Activated T-cell treated with anti-CD3 and anti-CD28 coated beads, Interleukin-2, amount 50 U/mL, for 72 hours (primary cell): ENCODE measurements at regions not wholly inside any gene's neighbourhood (a gene's known extent, or its start where the extent isn't known, plus 50 kb on each side); places are given as distances from the start of the nearest gene placed in this dataset.
A peak's percentile ranks its signal among the peaks of the same experiment; 100 is the strongest.

Experiments
- ATAC-seq, 2 donors: fragments of 150-1000 bp; cut with Tn5 transposase; replicated peaks in 1 of 2; 2 replicates each; pipeline ENCODE4 v1.10.0; 2021; ENCODE audit warnings: moderate library complexity in 2 of 2, mild to moderate bottlenecking in 1 of 2
- DNase-seq, 2 donors: peaks; one replicate each; pipeline ENCODE4 v3.0.0; 2021 to 2022; ENCODE audit warnings: mixed read lengths in 1 of 2
- H3K27ac Mint-ChIP-seq: one replicate; pipeline ENCODE4 v1.8.0; 2022; ENCODE audit warnings: mild to moderate bottlenecking, moderate library complexity, mixed read lengths
- H3K27me3 Mint-ChIP-seq: one replicate; pipeline ENCODE4 v1.8.0; 2022; ENCODE audit warnings: low read depth, mixed read lengths
- H3K36me3 Mint-ChIP-seq, 2 donors: one replicate each; pipeline ENCODE4 v1.8.0; 2022; ENCODE audit warnings: mixed read lengths in 2 of 2, mild to moderate bottlenecking in 1 of 2; ENCODE audit not compliant: insufficient read depth in 2 of 2
- H3K4me1 Mint-ChIP-seq: one replicate; pipeline ENCODE4 v1.8.0; 2022; ENCODE audit warnings: low read depth, mixed read lengths
- H3K4me3 Mint-ChIP-seq, 2 donors: one replicate each; pipeline ENCODE4 v1.8.0; 2022; ENCODE audit warnings: mild to moderate bottlenecking in 2 of 2, mixed read lengths in 2 of 2, moderate library complexity in 2 of 2
- H3K9me3 Mint-ChIP-seq, 2 donors: one replicate each; pipeline ENCODE4 v1.8.0; 2022; ENCODE audit warnings: mixed read lengths in 2 of 2

- H3K4me1 Mint-ChIP-seq: no peaks in the 10 kb centered on the region
- no peaks in the 10 kb centered on the region for H3K36me3 Mint-ChIP-seq
- H3K27me3 Mint-ChIP-seq: peaks cover 7% of the 10 kb centered on the region
- ATAC-seq (no peak), DNase-seq (no peak)
- H3K9me3 Mint-ChIP-seq: no peaks in the 10 kb centered on the region
- H3K4me3 Mint-ChIP-seq: no peak overlapping the region
- no peak overlapping the region for H3K27ac Mint-ChIP-seq
Observed at GRCh38 chr5:35336230-35336629, 105.9 kb upstream of the PRLR start.

GRCh38 chr5:35335752-35336151 is 105.5 kb upstream of the PRLR start:
- no peaks in the 10 kb centered on the region for H3K36me3 Mint-ChIP-seq
- peaks cover 7% of the 10 kb centered on the region for H3K27me3 Mint-ChIP-seq
- H3K4me3 Mint-ChIP-seq: no peak overlapping the region
- H3K4me1 Mint-ChIP-seq: no peaks in the 10 kb centered on the region
- ATAC-seq (no peak), DNase-seq (no peak)
- no peak overlapping the region for H3K27ac Mint-ChIP-seq
- H3K9me3 Mint-ChIP-seq: no peaks in the 10 kb centered on the region

- no peak overlapping the region for H3K4me3 Mint-ChIP-seq
- H3K4me1 Mint-ChIP-seq: no peaks in the 10 kb centered on the region
- no peak overlapping the region for H3K27ac Mint-ChIP-seq
- H3K9me3 Mint-ChIP-seq: no peaks in the 10 kb centered on the region
- ATAC-seq (no peak), DNase-seq (no peak)
- no peaks in the 10 kb centered on the region for H3K36me3 Mint-ChIP-seq
- H3K27me3 Mint-ChIP-seq: peaks cover 7% of the 10 kb centered on the region
Observed at GRCh38 chr5:35333366-35333765, 103.1 kb upstream of the PRLR start.

GRCh38 chr5:35331956-35332950 is 102.0 kb upstream of the PRLR start:
- Mint-ChIP-seq H3K36me3 (no peaks in the 10 kb centered on the region), H3K27me3 (peaks cover 11% of the 10 kb centered on the region), H3K4me1 (no peaks in the 10 kb centered on the region), H3K4me3 (no peak overlapping the region), H3K9me3 (no peaks in the 10 kb centered on the region), H3K27ac (no peak overlapping the region)
- no peak for ATAC-seq
- no peak for DNase-seq

GRCh38 chr5:35325836-35326235 is 95.5 kb upstream of the PRLR start:
- no peak for DNase-seq
- Mint-ChIP-seq H3K36me3 (peaks cover 0 to under 1% of the 10 kb centered on the region in 2 donors), H3K4me1 (peaks cover under 1% of the 10 kb centered on the region), H3K27me3 (peaks cover 22% of the 10 kb centered on the region), H3K9me3 (peaks cover 0 to 1% of the 10 kb centered on the region in 2 donors), H3K4me3 (no peak overlapping the region), H3K27ac (no peak overlapping the region)
- ATAC-seq: no peak

- peaks cover 12% of the 10 kb centered on the region for H3K4me1 Mint-ChIP-seq
- no peak overlapping the region for H3K27ac Mint-ChIP-seq
Observed at GRCh38 chr5:35324679-35325078, 94.4 kb upstream of the PRLR start.

GRCh38 chr5:35324201-35324600 is 93.9 kb upstream of the PRLR start:
- Mint-ChIP-seq H3K4me1 (peaks cover 17% of the 10 kb centered on the region), H3K27me3 (peaks cover 22% of the 10 kb centered on the region)
- no peak for DNase-seq

More at GRCh38 chr5:35324679-35325078, 94.4 kb upstream of the PRLR start:
- H3K36me3 Mint-ChIP-seq: peaks cover 0 to 4% of the 10 kb centered on the region in 2 donors
- DNase-seq (no peak), ATAC-seq (no peak)
- no peak overlapping the region for H3K4me3 Mint-ChIP-seq
- H3K27me3 Mint-ChIP-seq: peaks cover 22% of the 10 kb centered on the region
- H3K9me3 Mint-ChIP-seq: peaks cover 0 to 1% of the 10 kb centered on the region in 2 donors

GRCh38 chr5:35320029-35320428 is 89.7 kb upstream of the PRLR start:
- no peak for DNase-seq
- Mint-ChIP-seq H3K9me3 (peaks cover 0 to 7% of the 10 kb centered on the region in 2 donors), H3K27ac (peak overlapping the region; percentile 16), H3K4me3 (peak overlapping the region; percentile 11 to 64), H3K4me1 (peaks cover 41% of the 10 kb centered on the region), H3K27me3 (peaks cover 23% of the 10 kb centered on the region), H3K36me3 (peaks cover 0 to 9% of the 10 kb centered on the region in 2 donors)
- ATAC-seq: peak; percentile 49 to 62

More at GRCh38 chr5:35324201-35324600, 93.9 kb upstream of the PRLR start:
- Mint-ChIP-seq H3K36me3 (peaks cover 0 to 4% of the 10 kb centered on the region in 2 donors), H3K4me3 (no peak overlapping the region), H3K27ac (no peak overlapping the region), H3K9me3 (peaks cover 0 to 1% of the 10 kb centered on the region in 2 donors)
- ATAC-seq: no peak

GRCh38 chr5:35319333-35320002 is 89.2 kb upstream of the PRLR start:
- peak overlapping the region; percentile 84 for H3K27ac Mint-ChIP-seq
- H3K9me3 Mint-ChIP-seq: peaks cover 0 to 7% of the 10 kb centered on the region in 2 donors
- peak overlapping the region; percentile 1 to 64 for H3K4me3 Mint-ChIP-seq
- peaks cover 23% of the 10 kb centered on the region for H3K27me3 Mint-ChIP-seq
- peak; percentile 85 to 86 for DNase-seq
- peaks cover 0 to 9% of the 10 kb centered on the region in 2 donors for H3K36me3 Mint-ChIP-seq
- peaks cover 41% of the 10 kb centered on the region for H3K4me1 Mint-ChIP-seq
- ATAC-seq: peak; percentile 91 to 92

GRCh38 chr5:35317586-35317985 is 87.3 kb upstream of the PRLR start:
- H3K9me3 Mint-ChIP-seq: peaks cover 2 to 7% of the 10 kb centered on the region in 2 donors
- H3K4me1 Mint-ChIP-seq: peaks cover 41% of the 10 kb centered on the region
- H3K27ac Mint-ChIP-seq: no peak overlapping the region
- peaks cover 31% of the 10 kb centered on the region for H3K27me3 Mint-ChIP-seq
- DNase-seq: no peak
- H3K36me3 Mint-ChIP-seq: peaks cover 0 to 9% of the 10 kb centered on the region in 2 donors
- no peak for ATAC-seq
- H3K4me3 Mint-ChIP-seq: no peak overlapping the region

GRCh38 chr5:35316611-35317274 is 86.5 kb upstream of the PRLR start:
- Mint-ChIP-seq H3K36me3 (peaks cover 0 to 9% of the 10 kb centered on the region in 2 donors), H3K27ac (no peak overlapping the region), H3K9me3 (peaks cover 2 to 7% of the 10 kb centered on the region in 2 donors), H3K27me3 (peaks cover 23% of the 10 kb centered on the region), H3K4me1 (peaks cover 41% of the 10 kb centered on the region), H3K4me3 (no peak overlapping the region)
- ATAC-seq: peak; percentile 64 to 71
- peak; percentile 31 to 42 for DNase-seq

- ATAC-seq (no peak), DNase-seq (no peak)
- peaks cover 22% of the 10 kb centered on the region for H3K4me1 Mint-ChIP-seq
- peaks cover 2 to 5% of the 10 kb centered on the region in 2 donors for H3K9me3 Mint-ChIP-seq
- no peak overlapping the region for H3K4me3 Mint-ChIP-seq
- peaks cover 0 to 3% of the 10 kb centered on the region in 2 donors for H3K36me3 Mint-ChIP-seq
- H3K27me3 Mint-ChIP-seq: peaks cover 40% of the 10 kb centered on the region
- H3K27ac Mint-ChIP-seq: no peak overlapping the region
Observed at GRCh38 chr5:35313291-35313690, 83.0 kb upstream of the PRLR start.
